ENCODE measurements at regions not wholly inside any gene's neighbourhood (a gene's known extent, or its start where the extent isn't known, plus 50 kb on each side); places are given as distances from the start of the nearest gene placed in this dataset.
"Not testable (repeated sequence)": the region's sequence is repeated elsewhere in the genome, so short reads cannot be mapped to it uniquely, and the experiment has no call there.

- no peak for DNase-seq
These were observed 58.8 kb downstream of the UQCRFS1 start for GRCh38 chr19:29154163-29154562.

- no peak for DNase-seq
These were observed 67.2 kb downstream of the UQCRFS1 start for GRCh38 chr19:29145756-29146155.

- no peak for DNase-seq
These were observed 69.8 kb downstream of the UQCRFS1 start for GRCh38 chr19:29143183-29143582.

- DNase-seq: no peak
These were observed 73.7 kb downstream of the UQCRFS1 start for GRCh38 chr19:29139227-29139626.

- not testable (repeated sequence) for DNase-seq
These were observed 74.7 kb downstream of the UQCRFS1 start for GRCh38 chr19:29138206-29138605.

- no peak for DNase-seq
These were observed 81.5 kb downstream of the UQCRFS1 start for GRCh38 chr19:29131456-29131855.

- no peak for DNase-seq
These were observed 83.8 kb downstream of the UQCRFS1 start for GRCh38 chr19:29129148-29129547.

- DNase-seq: no peak
These were observed 84.7 kb downstream of the UQCRFS1 start for GRCh38 chr19:29128203-29128602.

- DNase-seq: no peak
These were observed 90.8 kb downstream of the UQCRFS1 start for GRCh38 chr19:29122185-29122584.

GRCh38 chr19:29121684-29122083, 91.3 kb downstream of the UQCRFS1 start:
- no peak for DNase-seq

- DNase-seq: no peak
These were observed 92.5 kb downstream of the UQCRFS1 start for GRCh38 chr19:29120466-29120865.

GRCh38 chr19:29119590-29119989, 93.4 kb downstream of the UQCRFS1 start:
- no peak for DNase-seq

- no peak for DNase-seq
These were observed 94.6 kb downstream of the UQCRFS1 start for GRCh38 chr19:29118389-29118788.

GRCh38 chr19:29117926-29118325, 95.0 kb downstream of the UQCRFS1 start:
- no peak for DNase-seq

GRCh38 chr19:29115181-29115580, 97.8 kb downstream of the UQCRFS1 start:
- no peak for DNase-seq

GRCh38 chr19:29113838-29114237, 99.1 kb downstream of the UQCRFS1 start:
- no peak for DNase-seq

GRCh38 chr19:29111576-29111975, 101.4 kb downstream of the UQCRFS1 start:
- DNase-seq: no peak

GRCh38 chr19:29107831-29108230, 105.1 kb downstream of the UQCRFS1 start:
- no peak for DNase-seq

GRCh38 chr19:29106346-29106885, 106.5 kb downstream of the UQCRFS1 start:
- no peak for DNase-seq

GRCh38 chr19:29105629-29106292, 107.2 kb downstream of the UQCRFS1 start:
- DNase-seq: no peak

GRCh38 chr19:29104605-29105241, 108.2 kb downstream of the UQCRFS1 start:
- no peak for DNase-seq

- no peak for DNase-seq
These were observed 114.0 kb downstream of the UQCRFS1 start for GRCh38 chr19:29098863-29099481.

- no peak for DNase-seq
These were observed 114.9 kb downstream of the UQCRFS1 start for GRCh38 chr19:29098091-29098490.

- no peak for DNase-seq
These were observed 116.1 kb downstream of the UQCRFS1 start for GRCh38 chr19:29096896-29097295.

Measured in T1000 (cell line).